ENCODE measurements at regions not wholly inside any gene's neighbourhood (a gene's known extent, or its start where the extent isn't known, plus 50 kb on each side); places are given as distances from the start of the nearest gene placed in this dataset.

DNA sequence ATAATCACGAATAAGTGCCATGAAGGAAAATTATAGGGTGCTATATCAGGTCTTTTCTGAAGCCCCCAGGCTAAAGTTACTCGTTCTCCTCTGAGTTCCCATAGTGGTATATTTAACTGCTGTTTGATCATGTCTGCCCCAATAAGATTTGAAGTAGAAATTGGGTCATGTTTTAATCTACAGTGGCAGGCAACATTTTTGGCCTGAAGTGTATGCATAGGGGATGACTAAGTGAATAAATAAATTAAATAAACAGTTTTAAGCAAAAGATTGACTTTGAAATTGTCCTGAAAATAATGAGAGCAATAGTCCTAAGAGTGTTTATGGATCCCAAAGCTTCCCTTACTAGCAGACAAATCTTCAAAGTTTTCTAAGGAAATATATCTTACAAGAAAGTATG lies 500.9 kb downstream of the TNS1 start:
- TF ChIP-seq EZH2 (IDR thresholded peaks at IDR 0.05) (no peak), POLR2AphosphoS5 (IDR thresholded peaks at IDR 0.05; ENCODE audit: borderline replicate concordance, low read depth, low read length) (no peak)

All from SK-N-MC (cell line).